ENCODE measurements at regions not wholly inside any gene's neighbourhood (a gene's known extent, or its start where the extent isn't known, plus 50 kb on each side); places are given as distances from the start of the nearest gene placed in this dataset.

DNA sequence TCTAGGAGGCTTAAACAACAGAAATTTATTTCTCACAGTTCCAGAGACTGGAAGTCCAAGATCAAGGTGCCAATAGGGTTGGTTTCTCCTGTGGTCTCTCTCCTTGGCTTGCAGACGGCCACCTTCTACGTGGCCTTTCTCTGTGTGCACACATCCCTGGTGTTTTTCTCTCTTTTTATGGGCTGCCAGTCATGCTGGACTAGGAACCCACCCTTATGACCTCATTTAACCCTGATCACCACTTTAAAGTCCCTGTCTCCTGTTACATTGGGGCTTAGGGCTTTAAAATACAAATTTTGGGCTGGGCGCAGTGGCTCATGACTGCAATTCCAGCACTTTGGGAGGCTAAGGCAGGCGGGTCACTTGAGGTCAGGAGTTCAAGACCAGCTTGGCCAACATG lies 157.1 kb downstream of the TLE1 start:
- DNase-seq: no peak

DNA sequence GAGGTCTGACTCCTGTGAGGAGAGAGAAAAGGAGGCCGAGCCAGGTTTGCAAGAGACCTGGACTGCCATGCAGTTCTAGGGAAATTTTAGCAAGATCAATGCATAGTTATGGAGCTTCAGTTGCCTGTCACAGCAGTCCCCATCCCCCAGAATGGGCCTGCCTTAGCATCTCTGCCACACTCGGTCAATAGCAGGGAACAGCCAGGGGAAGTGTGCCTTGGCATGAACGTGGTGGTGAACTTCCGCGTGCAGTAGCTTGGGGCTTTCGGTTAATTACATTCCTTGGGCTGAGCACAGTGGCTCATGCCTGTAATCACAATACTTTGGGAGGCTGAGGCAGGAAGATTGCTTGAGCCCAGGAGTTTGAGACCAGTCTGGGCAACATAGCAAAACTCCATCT lies 157.8 kb downstream of the TLE1 start:
- DNase-seq: no peak

DNA sequence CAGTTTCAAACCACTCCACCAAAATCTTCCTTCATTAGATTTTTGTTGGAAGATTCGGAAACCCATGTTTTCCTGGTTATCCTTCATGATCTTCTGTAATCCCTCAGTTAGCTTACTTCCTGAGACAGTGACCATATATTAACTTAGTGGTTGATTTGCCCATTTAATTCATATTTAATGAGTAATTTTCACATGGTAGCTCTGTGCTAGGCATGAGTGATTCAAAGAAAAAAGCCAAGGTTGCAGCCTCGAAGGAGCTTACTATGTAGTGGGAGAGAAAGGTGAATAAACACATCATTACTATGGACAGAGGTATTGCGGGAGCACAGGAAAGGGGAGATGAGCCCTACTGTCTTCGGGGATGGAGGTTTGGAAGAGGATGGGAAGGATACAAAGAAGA lies 158.5 kb downstream of the TLE1 start:
- no peak for DNase-seq

DNA sequence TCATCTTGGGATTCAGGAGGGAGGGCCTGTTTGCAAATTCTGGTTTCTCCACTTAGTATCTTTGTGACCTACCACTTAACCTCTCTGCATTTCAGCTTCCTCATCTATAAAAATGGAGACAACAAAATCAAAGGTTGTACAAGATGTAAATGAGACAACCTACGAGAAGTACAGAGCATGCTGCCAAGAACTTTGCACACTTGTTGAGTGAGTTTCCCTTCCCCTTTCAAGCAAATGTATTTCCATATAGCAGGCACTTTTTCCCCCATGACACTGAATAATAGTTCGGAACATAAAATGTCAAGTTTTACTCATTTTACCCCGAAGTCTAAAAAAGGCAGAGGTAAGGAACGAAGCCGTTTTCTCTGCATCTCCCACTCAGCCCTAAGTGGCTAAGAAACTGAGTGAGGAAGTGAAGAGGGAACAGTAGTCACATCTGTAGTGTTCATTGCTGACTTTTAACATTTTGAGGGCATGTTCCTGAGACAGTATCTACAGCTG lies 159.0 kb downstream of the TLE1 start:
- no peak for DNase-seq

DNA sequence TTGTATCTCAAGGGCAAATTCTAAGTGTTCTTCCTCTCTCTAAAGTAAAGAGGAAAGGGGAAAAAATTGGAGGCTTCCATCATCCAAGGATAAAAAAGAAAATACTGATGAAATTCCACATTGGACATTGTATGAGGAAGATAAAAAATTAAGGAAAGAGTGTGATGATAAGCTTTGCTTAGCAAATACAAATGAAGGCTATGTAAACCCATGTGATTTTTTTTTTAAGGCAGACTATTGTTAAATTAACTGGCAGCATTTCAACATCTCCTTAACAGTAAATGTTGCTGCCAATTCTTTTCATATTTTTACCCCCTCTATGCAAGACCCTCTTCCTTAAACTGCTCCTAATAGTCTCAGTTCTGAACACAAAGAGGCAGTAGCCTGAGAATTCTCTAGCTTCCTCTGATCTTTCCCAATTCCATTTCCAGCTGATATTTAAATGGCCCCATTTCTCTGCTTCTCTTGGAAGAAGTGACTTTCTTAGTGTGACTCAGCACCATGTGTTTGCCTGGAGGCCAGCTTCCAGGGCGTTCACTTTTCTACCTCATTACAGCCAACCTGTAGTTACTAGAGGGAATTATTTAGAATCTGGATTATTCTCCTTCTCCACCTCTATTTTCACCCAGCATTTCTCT lies 159.7 kb downstream of the TLE1 start:
- DNase-seq: no peak

DNA sequence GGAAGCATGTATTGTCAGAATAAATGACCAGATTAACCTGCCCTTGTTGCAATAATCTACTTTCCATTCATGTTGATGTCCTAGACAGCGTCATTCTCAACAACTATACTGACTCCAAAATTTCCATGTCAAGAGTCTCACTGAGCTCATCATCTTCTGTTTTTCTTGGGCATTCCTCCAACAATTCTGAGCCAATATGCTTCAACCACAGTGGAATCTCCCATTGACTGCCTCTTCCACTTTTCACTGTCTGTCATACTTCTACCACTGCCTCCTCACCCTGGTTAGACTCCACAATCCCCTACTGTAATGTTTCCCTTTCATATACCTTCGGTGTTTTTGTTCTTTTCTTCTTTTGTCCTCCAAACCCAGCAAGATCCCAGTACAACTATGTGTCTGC lies 162.8 kb downstream of the TLE1 start:
- peak; percentile 90 for DNase-seq

DNA sequence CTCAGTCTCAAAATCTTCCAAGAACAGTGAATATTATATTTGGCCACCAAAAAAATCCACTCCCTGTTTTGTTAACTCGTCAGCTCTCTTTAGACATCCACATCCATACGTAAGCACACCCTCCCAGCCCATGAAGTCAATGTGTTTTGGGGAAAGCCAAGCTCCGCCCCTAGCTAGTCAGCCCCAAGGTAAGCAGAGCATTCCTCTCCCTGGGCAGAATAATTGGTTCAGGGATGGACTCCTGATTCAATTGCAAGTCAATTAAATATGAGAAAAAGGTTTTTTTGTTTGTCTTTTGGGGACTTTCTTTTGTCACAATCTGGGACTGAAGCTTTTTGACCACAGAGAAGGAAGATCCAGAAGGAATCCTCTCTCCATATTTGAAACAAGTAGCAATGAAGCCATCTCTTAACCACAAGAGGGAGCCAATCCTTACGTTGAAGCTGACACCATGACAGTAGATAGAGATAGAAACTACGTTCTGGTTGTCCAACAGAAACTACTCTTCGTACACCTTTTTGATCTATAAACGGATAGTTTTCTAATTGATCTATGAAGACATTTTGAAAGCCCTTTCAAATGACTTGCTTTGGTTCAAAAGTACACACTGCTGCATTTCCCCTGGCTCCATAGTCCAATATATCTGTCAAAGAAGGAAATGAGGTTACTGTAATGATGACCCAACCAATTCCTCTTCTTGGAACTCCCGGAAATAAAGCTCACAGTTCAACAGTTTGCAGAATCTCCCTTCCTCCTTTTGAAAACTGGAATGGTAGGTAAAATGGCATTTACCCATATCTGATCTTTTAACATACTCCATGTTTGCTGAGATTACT lies 166.4 kb downstream of the TLE1 start:
- DNase-seq: peak; percentile 70

DNA sequence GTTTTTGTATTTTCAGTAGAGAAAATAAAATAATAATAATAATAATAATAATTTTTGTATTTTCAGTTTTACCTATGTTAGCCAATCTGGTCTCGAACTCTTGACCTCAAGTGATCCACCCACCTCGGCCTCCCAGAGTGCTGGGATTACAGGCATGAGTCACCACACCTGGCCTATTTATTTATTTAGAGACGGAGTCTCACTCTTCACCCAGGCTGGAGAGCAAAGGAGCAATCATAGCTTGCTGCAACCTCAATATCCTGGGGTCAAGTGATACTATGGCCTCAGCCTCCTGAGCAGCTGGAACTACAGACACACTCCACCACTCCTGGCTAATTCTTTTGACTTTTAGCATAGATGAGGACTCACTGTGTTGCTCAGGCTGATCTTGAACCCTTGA lies 167.5 kb downstream of the TLE1 start:
- DNase-seq: no peak

DNA sequence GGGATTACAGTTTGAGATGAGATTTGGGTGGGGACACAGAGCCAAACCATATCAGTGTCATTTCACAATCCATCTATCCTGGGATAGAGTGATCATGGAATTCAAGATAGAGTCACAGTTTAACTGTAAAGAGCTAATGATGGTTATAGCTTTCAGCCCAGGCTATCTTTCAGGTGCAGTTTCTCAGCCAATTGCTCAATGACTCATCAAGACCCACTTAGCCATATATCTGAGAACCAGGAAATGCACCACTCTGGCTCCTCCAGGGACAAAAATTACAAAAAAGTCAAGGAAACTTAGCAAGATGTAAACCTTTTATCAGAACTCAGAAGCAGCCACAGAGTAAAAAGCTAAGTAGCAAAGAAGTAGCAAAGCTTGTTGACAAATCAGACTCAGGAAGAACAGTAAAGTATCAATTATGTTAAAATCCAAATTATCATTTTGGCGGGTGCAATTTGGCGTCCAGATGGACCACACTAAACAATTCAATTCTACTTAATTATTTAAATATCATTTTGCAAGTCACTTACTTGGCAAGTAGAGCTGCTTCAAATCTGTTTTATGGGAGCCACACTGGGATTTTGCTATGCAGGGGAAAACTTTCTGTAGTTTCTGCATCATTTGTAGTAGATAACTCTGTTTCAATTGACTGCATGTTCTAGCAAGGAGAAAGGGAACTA lies 169.4 kb downstream of the TLE1 start:
- no peak for DNase-seq

DNA sequence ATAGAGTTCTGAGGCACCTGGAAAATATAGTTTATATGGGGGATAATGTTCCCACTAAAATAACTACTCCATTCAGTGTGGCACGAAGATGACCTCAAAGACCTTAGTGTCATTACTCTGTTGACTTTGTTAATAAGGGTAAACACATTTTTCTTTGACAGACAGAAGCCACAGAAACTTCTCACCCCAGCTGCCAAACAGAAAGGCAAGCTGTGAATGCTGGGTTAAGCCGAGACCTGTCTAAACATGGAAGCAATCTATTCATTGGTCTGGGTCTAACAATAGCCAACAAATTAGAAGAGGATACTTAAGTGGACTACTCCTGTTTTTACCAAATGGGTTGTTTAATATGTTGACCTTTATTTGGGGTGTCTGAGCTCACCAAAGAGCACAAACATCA lies 171.4 kb downstream of the TLE1 start:
- no peak for DNase-seq

DNA sequence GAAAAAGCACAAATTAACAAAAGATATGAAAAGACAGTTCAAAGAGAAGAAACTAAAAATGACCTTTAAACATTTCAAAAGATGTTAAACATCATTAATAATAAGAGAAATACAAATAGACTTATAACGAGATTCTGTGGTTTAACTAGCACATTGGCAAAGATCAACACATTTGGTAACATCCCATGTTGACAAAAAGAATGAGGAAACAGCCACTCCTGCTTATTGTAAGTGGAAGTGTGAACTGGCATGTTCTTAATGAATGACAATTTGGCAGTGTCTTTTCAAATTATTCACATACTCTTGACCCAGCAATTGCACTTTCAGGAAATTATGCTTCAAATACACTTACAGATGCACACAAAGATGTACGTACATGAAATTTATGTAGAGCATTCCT lies 176.3 kb downstream of the TLE1 start:
- DNase-seq: no peak

DNA sequence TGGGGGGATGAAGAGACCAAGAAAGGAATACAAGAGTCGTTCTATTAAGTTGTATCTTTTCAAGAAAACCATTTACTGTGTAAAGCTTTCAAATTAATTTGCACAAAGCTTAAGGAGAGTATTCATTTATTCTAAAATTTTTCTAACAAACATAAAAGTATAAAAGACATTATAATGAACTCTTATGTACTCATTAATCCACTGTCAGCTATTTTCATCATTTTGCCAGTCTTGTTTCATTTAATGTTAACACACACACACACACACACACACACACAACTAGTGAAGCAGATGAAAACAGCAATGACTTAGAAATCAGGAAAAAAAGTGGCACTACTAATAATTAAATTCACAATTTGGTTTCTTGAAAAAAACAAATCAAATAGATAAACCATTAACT lies 176.7 kb downstream of the TLE1 start:
- no peak for DNase-seq

DNA sequence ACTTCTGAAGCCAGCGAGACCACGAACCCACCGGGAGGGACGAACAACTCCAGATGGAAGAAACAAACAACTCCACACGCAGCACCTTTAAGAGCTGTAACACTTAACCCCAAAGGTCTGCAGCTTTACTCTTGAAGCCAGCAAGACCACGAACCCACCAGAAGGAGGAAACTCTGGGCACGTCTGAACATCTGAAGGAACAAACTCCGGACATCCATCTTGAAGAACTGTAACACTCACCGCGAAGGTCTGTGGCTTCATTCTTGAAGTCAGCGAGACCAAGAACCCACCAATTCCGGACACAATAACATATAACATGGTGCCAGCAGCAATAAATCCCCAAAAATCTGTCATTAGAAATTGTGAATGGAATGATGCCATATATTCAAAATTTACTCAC lies 180.9 kb downstream of the TLE1 start:
- DNase-seq: no peak

DNA sequence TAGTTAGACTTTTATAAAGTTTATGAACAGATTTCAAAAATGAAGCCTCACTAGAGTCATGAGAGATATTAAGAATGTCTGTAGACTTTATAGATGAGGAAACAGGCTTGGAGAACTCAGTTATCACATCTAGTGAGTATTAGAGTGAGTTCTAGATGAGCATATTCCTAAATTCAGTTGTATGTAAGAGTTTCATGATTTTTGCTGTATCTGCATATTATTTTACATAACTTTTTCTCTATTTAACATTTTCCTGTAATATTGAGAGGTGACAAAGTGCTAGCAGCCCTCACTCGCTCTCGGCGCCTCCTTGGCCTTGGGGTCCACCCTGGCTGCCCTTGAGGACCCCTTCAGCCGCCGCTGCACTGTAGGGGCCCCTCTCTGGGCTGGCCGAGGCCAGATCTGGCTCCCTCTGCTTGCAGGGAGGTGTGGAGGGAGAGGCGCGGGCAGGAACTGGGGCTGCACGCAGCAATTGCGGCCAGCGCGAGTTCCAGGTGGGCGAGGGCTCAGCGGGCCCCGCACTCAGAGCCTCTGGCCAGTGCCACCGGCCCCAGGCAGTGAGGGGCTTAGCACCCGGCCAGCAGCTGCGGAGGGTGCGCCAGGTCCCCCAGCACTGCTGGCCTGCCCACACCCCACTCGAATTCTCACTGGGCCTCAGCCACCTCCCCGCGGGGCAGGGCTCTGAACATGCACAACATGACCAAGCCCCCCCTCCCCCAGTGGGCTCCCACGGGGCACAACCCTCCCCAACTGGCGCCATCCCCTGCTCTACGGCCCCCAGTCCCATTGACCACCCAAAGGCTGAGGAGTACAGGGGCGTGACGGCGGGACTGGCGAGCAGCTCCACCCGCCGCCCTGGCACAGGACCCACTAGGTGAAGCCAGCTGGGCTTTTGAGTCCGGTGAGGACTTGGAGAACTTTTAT lies 182.1 kb downstream of the TLE1 start:
- no peak for DNase-seq

DNA sequence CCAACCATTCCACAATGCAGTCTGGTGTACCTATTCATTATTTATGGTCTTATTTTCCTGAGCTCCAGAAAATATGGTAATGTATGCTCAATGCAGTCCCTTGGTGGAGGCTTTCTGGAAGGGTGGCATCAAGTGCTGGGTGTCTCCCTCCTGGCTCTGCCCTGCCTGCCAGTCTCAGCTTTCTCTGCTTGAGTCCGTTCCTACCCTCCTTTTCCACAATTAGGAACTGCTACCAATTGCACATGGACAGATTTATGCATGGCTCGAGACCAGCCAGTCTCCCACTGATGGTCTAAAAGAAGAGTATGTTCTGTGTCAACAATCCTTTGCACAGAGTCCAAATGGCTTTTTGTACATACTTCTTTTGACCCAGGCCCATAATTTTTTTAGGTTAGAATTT lies 189.8 kb downstream of the TLE1 start:
- DNase-seq: no peak

DNA sequence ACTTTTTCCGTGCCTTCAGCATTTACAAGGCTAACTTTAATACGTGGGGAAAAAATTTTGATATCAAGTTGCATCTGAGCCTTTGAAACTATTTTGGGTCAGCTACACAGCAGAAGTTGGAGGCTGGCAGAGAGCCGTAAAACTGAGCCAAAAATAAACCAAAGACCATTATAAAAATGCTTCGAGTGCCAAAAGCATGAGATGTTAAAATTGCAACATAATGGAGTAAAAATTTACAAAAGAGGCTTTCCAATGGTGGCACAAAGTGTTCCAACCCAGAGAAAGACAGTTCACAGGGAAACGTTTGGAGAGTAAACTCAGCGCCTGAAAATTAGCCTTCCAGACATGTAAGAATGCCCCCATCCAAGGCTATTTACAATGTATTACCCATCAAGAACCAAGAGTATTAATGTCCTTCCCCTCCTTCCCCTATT lies 190.3 kb downstream of the TLE1 start:
- DNase-seq: peak; percentile 79

DNA sequence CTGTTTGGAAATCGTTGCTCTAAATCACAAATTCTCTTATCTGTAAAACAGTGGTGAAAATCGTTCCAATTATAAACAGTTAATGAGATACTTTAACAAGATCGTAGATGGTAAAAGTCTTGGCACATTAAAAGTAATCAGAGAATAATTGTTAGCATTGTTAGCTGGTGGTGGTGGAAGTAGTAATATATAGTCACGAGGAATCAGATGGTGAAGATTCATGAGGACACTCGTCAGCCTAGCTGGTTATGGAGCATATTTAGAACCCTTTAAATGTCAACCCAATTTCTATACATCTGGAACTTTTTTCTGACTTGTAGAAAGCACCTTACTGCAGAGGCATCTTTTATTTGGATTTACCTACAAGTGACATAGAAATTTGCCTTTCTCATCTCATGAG lies 190.8 kb downstream of the TLE1 start:
- no peak for DNase-seq

DNA sequence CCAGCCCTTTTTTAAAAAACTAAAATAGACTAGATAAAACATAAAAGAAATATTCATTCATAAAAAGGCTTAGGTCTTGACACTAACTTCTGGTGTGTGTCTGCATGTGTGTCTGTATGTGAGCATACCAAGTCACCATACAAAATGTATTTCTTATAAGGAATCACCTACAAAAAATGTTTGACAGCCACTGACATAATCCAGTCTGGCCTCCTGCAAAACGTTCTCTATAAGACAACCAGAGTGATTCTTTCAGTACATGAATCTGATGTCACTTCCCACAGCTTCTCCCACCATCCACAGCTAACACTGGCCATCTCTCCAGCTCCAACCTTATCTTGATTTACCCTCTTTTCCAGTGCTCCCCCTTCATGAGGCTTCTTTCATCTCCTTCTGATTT lies 192.3 kb downstream of the TLE1 start:
- peak; percentile 50 for DNase-seq

DNA sequence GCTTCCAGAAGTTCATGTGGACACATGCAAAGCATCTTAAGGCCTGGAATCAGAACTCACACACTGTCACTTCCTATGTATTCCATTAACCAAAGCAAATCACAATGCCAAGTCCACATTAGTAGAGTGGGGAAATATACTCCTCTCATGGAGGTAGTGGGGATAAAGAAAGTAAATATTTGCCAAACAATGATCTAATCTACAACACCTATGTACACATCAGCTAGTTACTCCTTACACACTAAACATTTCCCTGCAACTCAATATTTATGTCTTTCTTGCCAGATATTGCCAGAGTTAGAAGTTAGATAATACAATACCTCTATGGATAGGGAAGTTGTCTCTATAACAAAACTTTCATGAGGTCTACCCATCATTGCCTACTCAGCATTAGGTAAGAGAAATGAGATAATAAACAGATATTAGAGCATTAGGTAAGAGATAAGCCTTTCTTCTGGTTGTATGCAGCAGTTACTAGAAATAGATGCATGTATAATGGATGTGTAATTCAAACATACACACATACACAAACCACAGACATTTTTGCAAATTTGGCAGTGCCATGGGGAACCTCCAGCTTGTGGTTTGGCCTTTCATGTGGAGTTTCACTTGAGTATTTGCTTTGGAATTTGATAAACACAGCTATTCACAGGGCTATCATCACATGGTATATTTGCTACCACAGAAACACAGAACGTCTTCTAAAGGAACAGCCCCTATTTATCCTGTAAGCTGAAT lies 196.5 kb downstream of the TLE1 start:
- DNase-seq: peak; percentile 98

DNA sequence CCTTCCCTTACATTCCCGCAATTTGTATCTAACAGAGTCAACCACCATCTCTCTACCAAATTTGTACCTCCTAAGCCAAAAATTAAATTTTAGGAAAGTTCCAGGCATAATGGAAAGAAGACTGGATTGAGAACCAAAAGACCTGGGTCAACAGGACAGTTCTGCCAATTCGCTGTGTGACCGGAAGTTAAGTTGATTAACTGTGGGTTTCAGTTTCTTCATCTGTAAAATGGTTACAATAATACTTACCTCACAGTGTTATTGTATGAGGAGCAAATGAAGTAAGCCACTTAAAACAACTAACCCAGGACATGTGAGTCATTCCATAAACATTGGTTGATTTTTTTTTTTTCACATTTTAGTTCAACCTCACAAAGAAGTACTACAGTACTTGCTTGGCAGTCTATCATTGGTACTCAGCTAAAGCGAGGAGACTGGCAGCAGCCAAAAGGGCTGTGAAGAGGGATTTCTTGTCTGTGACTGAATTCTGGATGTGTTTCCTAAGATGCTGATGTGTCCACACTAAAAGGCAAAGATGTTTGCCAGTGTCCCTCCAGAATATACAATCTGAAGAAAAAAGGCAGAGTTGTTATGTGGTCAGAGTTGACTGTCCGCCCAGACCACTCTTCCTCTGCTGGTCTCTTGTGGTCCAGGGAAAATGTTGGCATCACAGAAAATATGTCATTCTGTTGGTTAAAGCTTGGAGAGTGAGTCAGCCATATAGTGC lies 198.6 kb downstream of the TLE1 start:
- peak; percentile 59 for DNase-seq

DNA sequence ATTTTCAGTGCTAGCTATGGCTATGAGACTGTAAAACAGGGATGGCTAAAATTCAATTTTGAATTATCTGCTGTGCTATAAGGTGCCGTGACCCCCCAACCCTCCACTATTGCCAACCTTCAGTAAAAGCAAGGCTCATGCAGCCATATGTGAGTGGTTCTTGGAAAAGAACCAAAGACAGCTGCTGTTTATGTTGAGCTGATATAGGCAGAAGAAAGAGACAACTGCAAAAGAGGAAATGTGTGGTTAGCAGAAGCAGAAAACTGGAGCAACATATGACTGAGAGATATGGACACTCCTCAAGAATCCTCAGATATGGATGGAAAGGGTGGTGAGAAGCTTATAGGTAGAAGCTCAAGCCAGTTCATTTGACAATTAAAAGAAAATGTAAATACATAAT lies 200.3 kb downstream of the TLE1 start:
- no peak for DNase-seq
